Right ventricle myocardium inferior (tissue), 1 donor: ENCODE measurements at regions not wholly inside any gene's neighbourhood (a gene's known extent, or its start where the extent isn't known, plus 50 kb on each side); places are given as distances from the start of the nearest gene placed in this dataset.

Source experiments
- ATAC-seq: fragments of 200-7000 bp; cut with Tn5 transposase; one replicate; pipeline ENCODE4 v1.9.1; 2020; ENCODE audit warnings: mild to moderate bottlenecking, moderate library complexity
- DNase-seq: peaks from one replicate; pipeline ENCODE4 v3.0.0; 2021; ENCODE audit errors: missing footprints
- intact Hi-C: fragments of 100-400 bp; cut with DNase I; formaldehyde crosslinking; loops from one replicate; pipeline ENCODE4 v1.11.0; 2022
- donor health status: DM: no; HTN: yes; CAD: no; lungs with severe emphysema.

DNA sequence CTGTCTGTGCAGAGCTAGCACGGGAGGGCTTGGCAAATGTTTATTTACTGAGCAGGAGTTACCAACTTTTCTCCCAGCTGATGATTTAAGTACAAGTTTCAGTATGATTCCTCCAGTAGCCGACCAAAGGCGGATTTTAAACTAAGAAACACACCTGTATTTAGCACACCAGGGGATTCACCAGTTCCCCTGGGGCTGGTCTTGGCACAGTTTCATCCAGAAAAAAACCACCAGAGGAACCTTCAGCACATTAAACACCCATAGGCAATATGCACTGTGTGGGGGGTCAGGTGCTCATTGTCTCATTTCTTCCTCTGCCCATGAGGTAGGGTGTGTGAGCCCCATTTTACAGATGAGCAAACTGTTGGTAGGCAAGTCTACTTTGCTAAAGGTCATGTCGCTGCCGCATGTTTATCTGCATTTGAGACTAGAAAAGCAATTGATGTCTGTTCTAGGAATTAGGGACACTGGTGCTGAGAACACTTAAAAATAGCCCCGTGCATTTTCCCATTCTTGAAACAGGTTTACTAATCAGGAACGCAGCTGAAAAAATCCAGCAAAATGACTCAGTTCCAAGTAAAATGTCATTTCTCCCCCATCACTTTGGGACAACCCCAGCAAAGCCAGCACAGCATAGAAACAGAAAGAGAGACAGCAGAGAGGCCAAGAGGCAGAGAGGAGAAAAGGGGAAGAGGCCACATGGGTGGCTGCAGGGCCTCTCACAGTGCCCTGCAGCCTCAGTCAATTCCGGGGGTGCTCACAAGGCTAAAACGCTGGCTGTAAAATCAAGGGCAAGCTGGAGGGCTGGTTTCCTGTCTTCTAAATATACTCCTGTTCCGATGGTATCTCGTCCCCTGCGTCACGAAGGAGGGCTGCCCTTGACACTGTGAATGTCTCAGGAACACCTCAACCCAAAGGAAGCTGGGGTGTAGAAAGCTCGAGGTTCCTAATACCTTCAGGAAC lies 166.8 kb upstream of the ID2 start:
- DNase-seq (no peak), ATAC-seq (peak; percentile 45)
- intact Hi-C loops = loop anchor here (10.0 kb wide), 1 partner anchor 230 kb away; no protein-coding TSS in a partner anchor

DNA sequence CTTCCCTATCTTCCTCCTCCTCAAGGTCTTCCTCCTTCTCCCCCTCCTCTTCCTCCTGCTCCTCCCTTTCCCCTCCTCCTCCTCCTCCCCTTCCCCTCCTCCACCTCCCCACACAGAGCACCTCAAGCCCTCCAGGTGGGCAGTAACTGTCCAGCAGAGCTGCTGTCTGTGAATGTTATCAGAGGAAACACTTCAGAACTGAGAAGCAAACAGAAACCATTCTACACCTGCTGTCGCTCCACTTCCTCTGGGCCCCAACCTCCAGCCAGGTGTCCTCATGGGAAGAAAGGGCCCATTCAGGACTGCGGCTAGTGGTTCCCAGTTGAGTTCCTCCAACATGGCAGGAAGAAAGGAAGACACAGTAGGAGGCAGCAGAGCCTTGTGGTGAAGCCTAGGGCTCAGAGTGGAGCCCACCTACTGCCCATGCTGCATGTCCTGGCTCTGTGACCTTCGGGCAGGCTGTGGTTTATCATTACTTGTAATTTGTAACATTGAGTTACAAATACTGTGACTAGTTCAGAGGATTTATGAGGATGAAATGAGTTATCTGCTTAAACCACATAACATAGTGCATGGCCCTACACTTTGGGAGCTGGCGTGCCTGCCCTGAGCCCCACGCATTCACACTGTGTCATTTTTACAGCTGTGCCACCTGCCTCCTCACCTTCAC lies 165.9 kb upstream of the ID2 start:
- intact Hi-C loops = loop anchor here (10.0 kb wide), 1 partner anchor 231 kb away; no protein-coding TSS in a partner anchor
- no peak for DNase-seq
- no peak for ATAC-seq

DNA sequence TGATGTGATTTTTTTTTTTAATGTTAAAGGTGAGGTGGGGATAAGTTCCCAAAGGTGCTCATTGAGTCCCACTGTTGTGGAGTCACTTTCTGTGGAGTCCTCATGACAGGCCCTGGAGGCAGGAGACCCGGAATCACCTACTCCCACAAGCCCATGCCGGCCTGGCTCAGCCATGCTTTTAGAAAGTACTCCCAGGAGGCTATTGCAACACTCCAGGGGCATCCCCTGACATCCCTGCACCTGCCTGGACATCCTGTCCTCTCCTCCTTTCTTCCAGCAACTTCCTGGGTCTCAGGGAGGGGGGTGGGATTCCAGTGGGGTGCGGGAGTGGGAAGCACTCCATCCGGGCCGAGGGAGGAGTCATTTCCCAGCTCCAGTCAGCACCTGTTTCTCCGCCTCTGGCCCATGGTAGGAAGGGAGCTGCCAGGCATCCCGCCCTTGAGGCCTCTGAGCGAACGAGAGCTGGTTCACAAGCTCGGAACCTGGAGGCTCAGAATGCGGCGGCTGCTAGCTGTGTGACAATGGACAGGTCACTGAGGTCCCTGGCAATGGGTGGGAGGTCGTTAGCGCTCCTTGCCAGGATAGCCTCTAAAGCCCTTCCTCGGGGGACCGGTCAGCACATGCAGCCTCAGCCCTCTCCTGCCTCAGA lies 163.9 kb upstream of the ID2 start:
- intact Hi-C loops = loop anchor here (10.0 kb wide), 1 partner anchor 233 kb away; no protein-coding TSS in a partner anchor
- DNase-seq = no peak
- ATAC-seq = no peak

DNA sequence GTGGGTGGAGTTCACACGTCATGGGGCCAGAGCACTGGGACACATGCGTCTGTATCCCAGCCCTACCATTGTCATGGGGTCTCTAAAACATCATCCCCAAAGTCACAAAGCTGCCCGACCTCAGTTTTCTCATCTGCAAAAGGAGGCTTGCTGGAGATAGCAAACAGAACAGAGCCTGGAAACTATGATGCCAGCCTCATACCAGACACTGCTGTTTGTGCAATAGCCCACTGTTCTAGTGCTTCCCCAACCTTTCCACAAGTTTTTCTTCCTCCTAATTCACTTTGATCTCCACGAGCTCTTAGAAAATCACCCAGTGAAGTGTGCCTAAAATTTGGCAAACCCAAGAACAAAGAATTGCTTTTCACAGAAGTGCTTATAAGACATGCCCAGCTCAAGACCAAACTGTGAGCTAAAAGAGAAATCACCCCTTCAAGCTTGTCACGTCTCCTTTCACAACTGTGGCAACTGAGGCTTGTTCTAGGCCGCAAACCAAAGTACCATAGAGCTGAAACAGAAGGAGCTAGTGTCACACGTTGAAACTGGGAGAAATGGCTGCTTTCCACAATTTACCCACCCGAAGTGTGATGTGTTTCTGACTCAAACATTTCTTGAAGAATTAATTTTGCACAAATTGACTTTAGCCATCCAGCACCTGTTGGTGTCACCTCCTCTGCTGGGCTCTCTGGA lies 162.7 kb upstream of the ID2 start:
- intact Hi-C loops = loop anchor here (10.0 kb wide), 1 partner anchor 234 kb away; no protein-coding TSS in a partner anchor
- DNase-seq = no peak
- no peak for ATAC-seq

DNA sequence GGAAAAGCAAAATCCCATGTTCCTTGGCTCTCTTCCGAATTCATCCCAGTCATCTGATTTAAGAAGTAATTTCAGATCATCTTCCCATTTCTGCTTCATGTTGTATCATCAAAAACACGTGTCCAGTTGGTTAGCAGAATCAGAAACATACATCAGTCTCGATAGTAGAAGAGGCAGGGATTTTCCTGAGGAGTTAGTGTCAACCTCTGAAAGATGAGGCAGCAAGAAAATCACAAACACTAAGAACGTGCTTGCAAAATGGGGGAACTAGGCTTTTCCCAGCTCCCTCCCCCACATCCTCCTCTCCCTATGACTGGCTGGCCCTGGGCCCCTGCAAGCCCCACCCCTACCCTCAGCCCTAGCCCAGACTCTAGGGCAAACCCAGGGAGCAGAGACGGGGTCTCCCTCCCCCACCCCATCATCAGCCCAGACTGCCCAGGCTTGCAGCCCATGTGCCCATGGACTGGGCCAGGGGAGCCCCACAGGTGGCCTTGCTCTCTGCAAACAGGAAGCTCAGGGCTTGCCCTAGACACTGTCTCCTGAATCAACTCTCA lies 161.0 kb upstream of the ID2 start:
- ATAC-seq (no peak), DNase-seq (no peak)
- intact Hi-C loops = no loop called here

DNA sequence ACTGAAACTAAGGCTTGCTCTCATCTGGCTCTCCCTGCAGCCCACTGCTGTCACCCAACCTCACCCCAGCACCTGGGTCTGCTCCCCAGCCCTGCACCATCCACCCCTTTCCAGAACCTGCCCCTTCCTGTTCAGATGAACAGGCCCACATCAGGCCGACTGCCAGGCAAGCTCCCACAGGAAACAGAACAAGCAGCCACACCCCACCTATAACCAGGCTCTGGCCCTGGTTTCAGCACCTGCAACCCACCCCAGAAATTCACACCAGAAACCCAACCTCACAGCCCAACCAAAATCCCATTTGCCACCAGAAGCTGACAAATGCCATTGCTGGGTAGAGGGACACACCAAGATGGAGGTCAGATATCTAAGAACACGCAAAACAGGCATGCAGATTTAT lies 159.2 kb upstream of the ID2 start:
- intact Hi-C loops = no loop called here

DNA sequence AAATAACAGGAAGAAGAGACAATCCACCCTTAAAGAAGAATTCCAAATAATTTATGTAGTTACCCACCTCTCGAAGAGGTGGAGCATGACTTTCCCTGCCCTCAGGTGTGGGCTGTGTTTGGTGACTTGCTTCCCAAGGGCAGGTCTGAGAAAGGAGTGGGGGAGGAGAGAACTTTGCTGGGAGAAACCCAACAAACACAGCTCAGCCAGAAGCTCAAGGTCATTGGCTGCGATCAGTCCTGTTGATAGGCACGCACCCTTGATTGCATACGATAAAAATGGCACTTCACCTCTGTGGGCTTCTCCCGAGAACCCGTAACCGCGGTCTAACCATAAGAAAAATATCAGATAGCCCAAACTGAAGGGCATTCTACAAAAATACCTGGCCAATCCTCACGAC lies 157.5 kb upstream of the ID2 start:
- ATAC-seq (no peak), DNase-seq (no peak)
- intact Hi-C loops = loop anchor here (2.0 kb wide), 1 partner anchor 158 kb away; the partner anchor contains the start of gene ID2

More for the DNA sequence above, 159.2 kb upstream of the ID2 start:
- DNase-seq (no peak), ATAC-seq (no peak)

DNA sequence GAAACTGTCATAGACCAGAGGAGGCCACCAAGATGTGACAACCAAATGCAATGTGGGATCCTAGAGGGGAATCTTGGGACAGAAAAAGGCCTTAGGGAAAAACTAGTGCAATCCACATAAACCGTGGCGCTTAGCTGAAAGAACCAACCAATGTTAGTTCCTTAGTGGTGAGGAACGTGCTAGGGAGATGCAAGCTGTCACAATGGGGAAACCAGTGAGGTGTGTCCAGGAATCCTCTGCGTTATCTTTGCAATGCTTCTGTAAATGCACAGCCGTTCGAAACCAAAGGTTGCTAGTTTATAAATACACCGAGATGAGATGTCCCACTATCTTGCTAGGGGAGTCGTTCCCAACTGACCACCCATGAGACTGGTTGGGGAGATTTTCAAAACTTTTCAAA lies 157.0 kb upstream of the ID2 start:
- ATAC-seq (no peak), DNase-seq (no peak)
- intact Hi-C loops = loop anchor here (2.0 kb wide), 1 partner anchor 158 kb away; the partner anchor contains the start of gene ID2

DNA sequence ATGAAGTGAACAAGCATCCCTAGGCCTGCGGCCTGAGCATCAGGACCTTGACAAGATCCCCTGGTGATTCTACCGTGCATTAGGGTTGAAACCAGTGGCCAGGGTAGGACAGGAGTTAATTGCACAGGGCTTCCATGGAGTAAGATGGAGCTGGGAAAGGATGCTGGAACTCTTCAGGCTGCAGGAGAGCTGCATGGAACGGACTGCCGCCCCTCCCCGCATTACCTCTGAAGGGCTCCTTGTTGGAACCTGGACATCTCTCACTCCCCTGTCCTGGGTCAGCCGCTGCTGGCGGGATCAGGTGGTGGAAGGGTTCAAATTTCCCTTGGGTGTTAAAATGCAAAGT lies 156.6 kb upstream of the ID2 start:
- intact Hi-C loops = loop anchor here (2.0 kb wide), 1 partner anchor 158 kb away; the partner anchor contains the start of gene ID2
- ATAC-seq = peak; percentile 7
- no peak for DNase-seq

DNA sequence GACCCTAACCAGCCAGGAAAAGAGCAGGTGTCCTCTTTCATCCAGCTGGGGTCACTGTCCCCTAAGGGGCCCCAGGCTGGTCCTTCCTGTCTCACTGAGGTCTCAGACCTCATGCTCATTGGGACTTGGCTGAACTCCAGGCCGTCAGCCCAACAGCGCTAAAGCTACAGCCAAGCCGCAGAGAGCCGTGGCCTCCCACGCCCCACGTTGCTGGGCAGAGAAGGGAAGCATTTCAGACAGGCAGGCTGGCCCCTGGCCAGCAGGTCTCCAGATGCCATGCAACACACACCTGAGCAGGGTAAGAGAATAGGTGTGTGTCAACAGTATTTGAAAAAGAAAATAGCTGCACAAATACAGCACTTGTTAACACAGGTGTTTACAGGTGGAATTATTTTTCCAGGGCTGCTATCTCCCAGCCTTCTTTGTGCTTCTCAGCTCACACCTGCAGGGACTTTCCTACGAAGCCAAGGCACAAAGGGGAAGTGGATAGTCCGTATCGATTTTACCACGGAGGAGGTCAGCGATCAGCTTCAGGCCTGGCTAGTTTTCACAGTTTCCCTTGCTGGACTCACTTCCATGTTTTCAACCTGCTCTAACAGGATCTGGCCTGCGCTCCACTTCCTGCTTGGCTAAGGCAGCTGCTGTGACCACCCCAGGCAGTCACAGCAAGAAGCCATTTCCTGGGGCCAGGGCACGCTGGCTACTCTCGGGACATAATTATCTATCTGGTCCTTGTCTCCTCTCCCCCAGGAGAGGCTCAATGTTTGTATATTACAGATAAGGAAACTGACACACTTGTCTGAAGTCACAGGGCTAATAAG lies 156.1 kb upstream of the ID2 start:
- intact Hi-C loops = loop anchor here (2.0 kb wide), 1 partner anchor 157 kb away; the partner anchor contains the start of gene ID2
- ATAC-seq (peak; percentile 86), DNase-seq (peak; percentile 91)

DNA sequence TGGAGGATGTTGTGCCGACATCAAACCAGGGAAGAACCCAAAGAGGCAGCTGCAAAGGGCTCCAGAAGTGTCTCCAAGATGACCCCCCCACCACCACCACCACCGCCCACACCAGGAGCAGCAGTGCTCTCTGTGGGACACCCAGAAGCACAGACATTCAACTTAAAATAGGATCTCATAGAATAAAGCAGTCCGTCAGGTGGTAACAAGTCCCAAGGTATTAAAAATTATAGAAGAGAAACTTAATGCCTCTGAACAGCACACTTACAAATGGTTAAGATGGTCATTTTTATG lies 155.5 kb upstream of the ID2 start:
- no peak for DNase-seq
- intact Hi-C loops = no loop called here

DNA sequence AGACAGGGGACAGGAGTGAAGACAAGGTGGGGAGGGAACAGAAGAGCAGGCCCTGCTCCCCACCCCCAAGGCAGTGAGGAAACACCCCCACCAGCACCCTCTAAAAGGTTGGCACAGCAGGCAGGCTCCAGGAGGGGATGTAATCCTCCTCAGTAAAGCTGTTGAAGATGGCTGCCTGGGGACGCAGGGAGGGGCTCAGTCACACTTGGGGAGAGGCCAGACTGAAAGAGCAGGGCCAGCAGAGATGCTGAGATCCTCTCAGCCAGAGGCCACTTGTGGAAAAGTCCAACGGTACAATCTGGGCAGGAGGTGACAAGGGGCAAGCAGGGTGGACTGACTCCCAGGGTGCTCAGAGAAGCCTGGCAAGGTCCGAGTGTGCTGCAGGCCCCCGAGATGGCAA lies 154.8 kb upstream of the ID2 start:
- DNase-seq (peak; percentile 44), ATAC-seq (no peak)
- intact Hi-C loops = no loop called here

More for the DNA sequence above, 155.5 kb upstream of the ID2 start:
- no peak for ATAC-seq

DNA sequence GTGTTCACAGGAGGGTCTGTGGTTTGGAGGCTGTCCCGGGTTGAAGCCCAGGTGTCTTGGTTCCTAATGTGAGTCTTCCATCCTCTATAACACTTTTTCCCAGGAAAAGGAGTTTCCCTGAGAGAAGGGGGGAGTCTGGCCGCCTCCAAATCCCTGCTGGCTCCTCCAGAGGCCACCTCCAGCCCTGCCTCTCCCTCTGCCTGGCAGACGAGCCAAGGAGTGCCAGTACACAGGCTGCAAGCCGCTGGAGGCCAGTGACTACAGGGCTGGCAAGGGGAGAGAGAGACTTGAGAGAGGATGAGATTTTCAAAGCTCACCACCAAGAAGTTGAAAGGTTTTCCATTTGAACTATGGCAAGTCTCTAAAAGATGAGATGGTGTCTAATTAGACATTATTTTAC lies 154.2 kb upstream of the ID2 start:
- ATAC-seq (no peak), DNase-seq (peak; percentile 50)
- intact Hi-C loops = no loop called here

DNA sequence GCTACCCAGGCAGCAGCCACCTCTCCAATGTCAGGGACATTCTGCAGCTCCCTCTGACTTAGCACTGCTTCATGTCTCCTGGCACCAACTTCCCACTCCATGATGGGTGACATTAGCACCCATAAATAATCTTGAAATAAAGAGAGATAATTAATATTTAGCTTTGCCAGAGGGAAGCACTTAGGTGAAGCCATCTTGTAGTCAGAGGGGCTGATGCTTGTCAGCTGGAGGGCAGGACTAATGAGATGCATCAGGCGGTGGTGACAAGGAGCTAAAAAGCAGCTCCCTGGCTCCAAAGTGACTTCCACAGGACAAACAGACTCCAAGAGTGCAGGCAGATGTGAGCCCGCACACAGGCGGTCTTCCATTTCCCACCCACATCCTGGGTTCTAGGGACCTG lies 153.0 kb upstream of the ID2 start:
- ATAC-seq (no peak), DNase-seq (peak; percentile 27)
- intact Hi-C loops = no loop called here

DNA sequence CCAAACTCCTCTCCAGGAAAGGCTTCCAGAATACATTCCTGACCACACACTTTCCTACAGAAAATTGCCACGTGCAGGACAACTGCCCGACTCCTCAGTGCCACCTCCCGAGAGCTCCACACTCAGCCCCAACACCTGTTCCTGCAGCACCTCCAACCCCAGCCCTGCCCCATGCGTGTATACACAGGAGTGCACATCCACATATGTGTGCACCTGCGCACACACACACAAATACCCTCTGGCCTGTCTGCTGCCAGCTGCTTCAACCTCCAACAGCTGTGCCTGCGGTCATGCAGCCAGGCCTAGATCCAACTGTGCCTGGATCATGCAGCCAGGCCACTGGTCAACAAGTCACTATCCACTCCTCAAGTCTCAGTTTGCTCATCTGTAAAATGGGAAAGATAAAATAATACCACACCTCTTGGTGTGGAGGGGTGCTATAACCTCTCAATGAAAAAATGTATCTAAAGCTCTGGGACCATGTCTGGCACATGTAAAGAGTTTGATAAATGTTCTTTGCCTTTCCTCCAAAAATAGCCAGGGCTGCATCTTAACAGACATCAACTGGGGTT lies 152.1 kb upstream of the ID2 start:
- DNase-seq = peak; percentile 70
- intact Hi-C loops = no loop called here
- ATAC-seq = no peak

DNA sequence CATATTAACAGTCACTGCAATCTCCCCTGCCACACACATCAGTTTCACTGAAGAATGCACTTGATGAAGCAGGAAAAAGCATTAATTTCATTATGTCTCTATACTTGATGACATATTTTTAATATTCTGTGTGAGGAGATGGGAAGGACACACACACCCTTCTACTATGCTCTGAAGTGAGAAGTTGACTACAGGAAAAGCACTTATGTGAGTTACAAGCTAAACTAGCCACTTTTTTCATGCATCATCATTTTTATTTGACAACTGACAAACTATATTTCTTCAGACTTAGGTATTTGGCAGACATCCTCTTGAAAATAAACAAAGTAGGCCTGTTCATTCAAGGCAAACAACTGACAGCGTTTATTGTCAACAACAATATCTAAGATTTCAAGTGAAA lies 150.4 kb upstream of the ID2 start:
- ATAC-seq = no peak
- intact Hi-C loops = no loop called here
- DNase-seq = no peak

DNA sequence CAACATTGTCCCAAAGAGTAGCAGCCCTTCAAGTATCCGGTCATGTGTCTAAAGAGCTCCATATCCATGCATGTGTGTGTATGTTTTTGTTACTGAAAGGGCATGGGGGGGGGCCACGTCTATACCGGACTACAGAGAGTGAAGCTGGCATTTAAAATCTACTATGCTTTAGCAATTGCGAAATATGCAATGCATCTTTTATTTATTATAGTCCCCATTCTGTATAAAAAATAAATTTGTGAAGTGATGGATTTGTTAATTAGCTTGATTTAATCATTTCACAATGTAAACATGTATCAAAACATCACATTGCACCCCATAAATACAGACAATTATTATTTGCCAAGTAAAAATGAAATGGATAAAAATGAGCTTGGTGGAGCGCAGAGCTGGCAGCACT lies 149.4 kb upstream of the ID2 start:
- intact Hi-C loops = no loop called here
- DNase-seq = no peak
- ATAC-seq = no peak
